Endothelial cell of umbilical vein (primary cell): ENCODE measurements at regions not wholly inside any gene's neighbourhood (a gene's known extent, or its start where the extent isn't known, plus 50 kb on each side); places are given as distances from the start of the nearest gene placed in this dataset.

ENCODE experiments used
- BruUV-seq: library from RNA; stranded (reverse); fragments of 400-500 nt; replicated peaks from 2 replicates; lab custom pipeline; 2021; lab: Mats Ljungman, UMichigan
- CTCF ChIA-PET: fragments of 300-600, 350-600 bp; sonication (Branson Sonifier 250); formaldehyde crosslinking; loops from one replicate; lab custom pipeline; 2021; ENCODE audit warnings: antibody characterized with exemption, inconsistent platforms; lab: Charles Lee
- POLR2A ChIA-PET: fragments of 300-600, 350-600 bp; sonication (Branson Sonifier 250); formaldehyde crosslinking; loops from one replicate; lab custom pipeline; 2021; ENCODE audit warnings: antibody characterized with exemption, inconsistent platforms; lab: Charles Lee
- DNase-seq: peaks from one replicate; pipeline ENCODE4 v3.0.0-alpha.2; 2011; ENCODE audit warnings: low read depth, low spot score
- FAIRE-seq: peaks from 2 replicates; lab custom pipeline; 2011; peaks lifted over from hg19 to GRCh38; lab: Jason Lieb, UNC
- H2AFZ ChIP-seq: 2 replicates; pipeline ENCODE4 v1.6.0; 2012; ENCODE audit warnings: low read depth, low read length, control low read depth, inconsistent platforms
- H3K27ac ChIP-seq: 2 replicates; pipeline ENCODE4 v1.5.1; 2011; ENCODE audit warnings: low read depth, mild to moderate bottlenecking, control low read depth, low read length, moderate library complexity; ENCODE audit not compliant: insufficient read depth
- H3K27me3 ChIP-seq, 2 experiments: 2 replicates each; pipeline versions ENCODE4 v1.6.0 to v1.6.1; 2011; ENCODE audit warnings: low read length in 2 of 2, mixed read lengths in 1 of 2; ENCODE audit not compliant: control insufficient read depth in 2 of 2, insufficient read depth in 2 of 2
- H3K36me3 ChIP-seq, 2 experiments: 2 replicates in 1 of 2; 3 replicates in 1 of 2; pipeline ENCODE4 v1.5.1; 2011; ENCODE audit warnings: low read length in 2 of 2, mild to moderate bottlenecking in 1 of 2, moderate library complexity in 1 of 2; ENCODE audit not compliant: control insufficient read depth in 2 of 2, insufficient read depth in 2 of 2; ENCODE audit errors: extremely low read depth in 1 of 2
- H3K4me1 ChIP-seq: 3 replicates; pipeline ENCODE4 v1.5.1; 2011; ENCODE audit warnings: mild to moderate bottlenecking, low read length; ENCODE audit not compliant: control insufficient read depth, insufficient read depth; ENCODE audit errors: extremely low read depth
- H3K4me2 ChIP-seq: 2 replicates; pipeline ENCODE4 v1.6.1; 2011; ENCODE audit warnings: low read length, control low read depth, mixed read lengths; ENCODE audit not compliant: insufficient read depth
- H3K4me3 ChIP-seq, 3 experiments: fragments of 200-600 bp in 1 of 3; sonication (generic), shearing (Covaris generic) in 1 of 3; replicated peaks in 1 of 3; 2 replicates each; pipeline ENCODE4 v1.5.1; 2011 to 2016; ENCODE audit warnings: control low read depth in 3 of 3, low read length in 3 of 3, mild to moderate bottlenecking in 2 of 3, inconsistent platforms in 1 of 3, low read depth in 1 of 3, moderate library complexity in 1 of 3; ENCODE audit not compliant: insufficient read depth in 1 of 3
- H3K79me2 ChIP-seq: 2 replicates; pipeline ENCODE4 v1.6.0; 2012; ENCODE audit warnings: low read length, inconsistent platforms; ENCODE audit not compliant: control insufficient read depth, insufficient read depth
- H3K9ac ChIP-seq: replicated peaks from 2 replicates; pipeline ENCODE3; 2011; ENCODE audit warnings: low read length, control low read depth; ENCODE audit not compliant: insufficient read depth; ENCODE audit errors: extremely low read depth
- H3K9me1 ChIP-seq: replicated peaks from 3 replicates; pipeline ENCODE4 v1.6.0; 2011; ENCODE audit warnings: mild to moderate bottlenecking, low read length; ENCODE audit not compliant: control insufficient read depth, insufficient read depth; ENCODE audit errors: extremely low read depth
- H3K9me3 ChIP-seq: replicated peaks from 2 replicates; pipeline ENCODE4 v1.5.1; 2012; ENCODE audit warnings: low read length, inconsistent platforms; ENCODE audit not compliant: control insufficient read depth, insufficient read depth
- H4K20me1 ChIP-seq: replicated peaks from 2 replicates; pipeline ENCODE3; 2011; ENCODE audit warnings: mild to moderate bottlenecking, low read length; ENCODE audit not compliant: control insufficient read depth, insufficient read depth; ENCODE audit errors: extremely low read depth
- CTCF ChIP-seq, 2 donors: IDR thresholded peaks; 1 replicate in 1 of 2; 2 replicates in 1 of 2; pipeline ENCODE4 v1.5.1; 2011; ENCODE audit warnings: low read length in 2 of 2, mild to moderate bottlenecking in 2 of 2, moderate library complexity in 2 of 2, control low read depth in 1 of 2, inconsistent platforms in 1 of 2, low read depth in 1 of 2; ENCODE audit not compliant: insufficient read depth in 1 of 2; ENCODE audit errors: extremely low read depth in 1 of 2
- FOS ChIP-seq: IDR thresholded peaks from 2 replicates; pipeline ENCODE4 v1.6.1; 2011; ENCODE audit warnings: mild to moderate bottlenecking, low read length, moderate library complexity, borderline replicate concordance; ENCODE audit not compliant: insufficient read depth
- GATA2 ChIP-seq: IDR thresholded peaks from 2 replicates; pipeline ENCODE4 v1.7.0; 2011; ENCODE audit warnings: low read depth, mild to moderate bottlenecking, moderate library complexity, mixed read lengths, low read length; ENCODE audit not compliant: insufficient read length, insufficient read depth
- MAX ChIP-seq: IDR thresholded peaks from 2 replicates; pipeline ENCODE4 v1.6.1; 2011; ENCODE audit not compliant: insufficient read depth, insufficient read length
- MYC ChIP-seq: IDR thresholded peaks from one replicate; pipeline ENCODE4 v1.6.1; 2011; ENCODE audit warnings: mild to moderate bottlenecking, low read depth, low read length
- POLR2A ChIP-seq: IDR thresholded peaks from 2 replicates; pipeline ENCODE4 v1.6.1; 2012; ENCODE audit warnings: low read depth, mild to moderate bottlenecking, control low read depth, low read length
- POLR2AphosphoS5 ChIP-seq: IDR thresholded peaks from 2 replicates; pipeline ENCODE4 v1.6.1; 2012; ENCODE audit warnings: low read depth, mild to moderate bottlenecking, control low read depth, low read length, moderate library complexity; ENCODE audit not compliant: insufficient read depth
- dilution Hi-C: fragments of 300-500 bp; cut with MboI; formaldehyde crosslinking; loops from one replicate; pipeline ENCODE4 v1.15.0; 2019; ENCODE audit warnings: low sequenced_read_pairs; ENCODE audit not compliant: extremely low pct_ligation_motif_present
- intact Hi-C: fragments of 100-400 bp; cut with micrococcal nuclease; formaldehyde crosslinking; loops from one replicate; pipeline ENCODE4 v1.10.0; 2022

GRCh38 chr4:35539404-35540055, 704.8 kb downstream of the ARAP2 start:
- intact Hi-C loops = no loop called here
- ChIA-PET CTCF (no interaction called here), POLR2A (no interaction called here)
- Histone ChIP-seq H3K27ac (no peak overlapping the region), H3K4me1 (no peaks in the 10 kb centered on the region), H3K4me2 (no peak overlapping the region), H3K79me2 (no peaks in the 10 kb centered on the region), H4K20me1 (no peaks in the 10 kb centered on the region), H3K9ac (no peak overlapping the region), H3K36me3 (no peaks in the 10 kb centered on the region), H3K9me1 (no peaks in the 10 kb centered on the region), H3K9me3 (peaks cover 5% of the 10 kb centered on the region), H3K4me3 (no peak overlapping the region), H2AFZ (no peak overlapping the region), H3K27me3 (no peaks in the 10 kb centered on the region)
- DNase-seq = no peak
- no peak for FAIRE-seq
- BruUV-seq = no TSS peak
- TF ChIP-seq FOS = no peak
- TF ChIP-seq MYC = no peak
- TF ChIP-seq POLR2A = no peak
- TF ChIP-seq GATA2 = no peak
- TF ChIP-seq MAX = no peak
- no peak for TF ChIP-seq POLR2AphosphoS5
- TF ChIP-seq CTCF (IDR thresholded peaks at IDR 0.05; ENCODE audit: extremely low read depth in 1 of 2, insufficient read depth in 1 of 2, low read depth in 1 of 2, low read length in 2 of 2) = no peak
- dilution Hi-C loops = no loop called here
